Fibroblast of lung (primary cell): ENCODE measurements at regions not wholly inside any gene's neighbourhood (a gene's known extent, or its start where the extent isn't known, plus 50 kb on each side); places are given as distances from the start of the nearest gene placed in this dataset.

Experiments used
- DNase-seq, 2 donors: peaks; one replicate each; pipeline versions ENCODE4 v3.0.0 to v3.0.0-alpha.2; 2010; ENCODE audit warnings: low read depth in 2 of 2
- H2AFZ ChIP-seq: 2 replicates; pipeline ENCODE4 v1.5.1; 2012; ENCODE audit warnings: low read length, control low read depth, inconsistent platforms
- H3K27ac ChIP-seq: 2 replicates; pipeline ENCODE4 v1.5.1; 2011; ENCODE audit warnings: low read length, control low read depth; ENCODE audit not compliant: insufficient read depth
- H3K27me3 ChIP-seq: 2 replicates; pipeline ENCODE4 v1.5.1; 2011; ENCODE audit warnings: mild to moderate bottlenecking, low read length; ENCODE audit not compliant: control insufficient read depth, insufficient read depth
- H3K36me3 ChIP-seq: 2 replicates; pipeline ENCODE4 v1.5.1; 2011; ENCODE audit warnings: low read length; ENCODE audit not compliant: control insufficient read depth, insufficient read depth
- H3K4me1 ChIP-seq: 2 replicates; pipeline ENCODE4 v1.5.1; 2011; ENCODE audit warnings: low read length; ENCODE audit not compliant: control insufficient read depth, insufficient read depth; ENCODE audit errors: extremely low read depth
- H3K4me2 ChIP-seq: 2 replicates; pipeline ENCODE4 v1.5.1; 2011; ENCODE audit warnings: low read length, control low read depth; ENCODE audit not compliant: insufficient read depth; ENCODE audit errors: extremely low read depth
- H3K4me3 ChIP-seq, 4 experiments: fragments of 200-600 bp in 1 of 4; sonication (generic) in 1 of 4; replicated peaks in 1 of 4; 2 replicates each; pipeline ENCODE4 v1.5.1; 2011 to 2016; ENCODE audit warnings: low read length in 4 of 4, low read depth in 3 of 4, mild to moderate bottlenecking in 3 of 4, control low read depth in 2 of 4, inconsistent platforms in 1 of 4, mixed read lengths in 1 of 4; ENCODE audit not compliant: insufficient read depth in 1 of 4; ENCODE audit errors: control extremely low read depth in 1 of 4
- H3K79me2 ChIP-seq: 2 replicates; pipeline ENCODE4 v1.5.1; 2012; ENCODE audit warnings: mild to moderate bottlenecking, low read length, inconsistent platforms; ENCODE audit not compliant: control insufficient read depth, insufficient read depth
- H3K9ac ChIP-seq: 2 replicates; pipeline ENCODE4 v1.5.1; 2011; ENCODE audit warnings: mild to moderate bottlenecking, low read length, control low read depth; ENCODE audit not compliant: insufficient read depth
- H3K9me3 ChIP-seq: 2 replicates; pipeline ENCODE4 v1.5.1; 2012; ENCODE audit warnings: low read depth, low read length; ENCODE audit not compliant: control insufficient read depth, insufficient read depth
- H4K20me1 ChIP-seq: 2 replicates; pipeline ENCODE4 v1.5.1; 2011; ENCODE audit warnings: low read length; ENCODE audit not compliant: control insufficient read depth, insufficient read depth; ENCODE audit errors: extremely low read depth
- EZH2 ChIP-seq: IDR thresholded peaks from 2 replicates; pipeline ENCODE4 v1.5.1; 2012; ENCODE audit warnings: low read length, control low read depth, mild to moderate bottlenecking; ENCODE audit errors: missing control alignments
- TF ChIP-seq, protein P1 (sequence below), 2 donors: IDR thresholded peaks in 1 of 2; conservative IDR thresholded peaks in 1 of 2; 1 replicate in 1 of 2; 2 replicates in 1 of 2; pipeline ENCODE4 v1.5.1; 2011 to 2012; ENCODE audit warnings: low read length in 2 of 2, control low read depth in 1 of 2, inconsistent platforms in 1 of 2, low read depth in 1 of 2, mild to moderate bottlenecking in 1 of 2

DNA sequence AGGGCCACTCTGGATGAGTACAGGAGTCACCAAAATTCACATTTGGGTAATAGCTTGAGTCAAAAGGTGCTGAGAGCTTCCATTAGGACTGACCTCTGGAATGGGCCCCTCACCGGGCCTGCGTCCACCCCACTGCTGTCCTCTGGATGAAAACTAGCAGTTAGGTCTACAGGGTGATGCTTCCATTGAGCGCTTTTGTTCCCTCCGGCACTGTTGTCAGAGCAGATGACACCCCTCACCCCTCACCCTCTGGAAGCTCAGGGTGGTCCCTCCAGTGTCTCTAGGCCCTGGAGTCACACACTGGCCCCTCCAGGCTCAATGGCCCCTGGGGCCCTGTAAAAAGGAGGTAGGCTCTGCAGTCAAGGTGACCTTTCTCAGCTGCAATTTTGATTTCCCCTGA lies 187.8 kb upstream of the GPR12 start:
- H3K9ac ChIP-seq = no peak overlapping the region
- H3K27me3 ChIP-seq = peaks cover 5% of the 10 kb centered on the region
- no peaks in the 10 kb centered on the region for H3K79me2 ChIP-seq
- H4K20me1 ChIP-seq = no peaks in the 10 kb centered on the region
- TF ChIP-seq, protein P1, sequence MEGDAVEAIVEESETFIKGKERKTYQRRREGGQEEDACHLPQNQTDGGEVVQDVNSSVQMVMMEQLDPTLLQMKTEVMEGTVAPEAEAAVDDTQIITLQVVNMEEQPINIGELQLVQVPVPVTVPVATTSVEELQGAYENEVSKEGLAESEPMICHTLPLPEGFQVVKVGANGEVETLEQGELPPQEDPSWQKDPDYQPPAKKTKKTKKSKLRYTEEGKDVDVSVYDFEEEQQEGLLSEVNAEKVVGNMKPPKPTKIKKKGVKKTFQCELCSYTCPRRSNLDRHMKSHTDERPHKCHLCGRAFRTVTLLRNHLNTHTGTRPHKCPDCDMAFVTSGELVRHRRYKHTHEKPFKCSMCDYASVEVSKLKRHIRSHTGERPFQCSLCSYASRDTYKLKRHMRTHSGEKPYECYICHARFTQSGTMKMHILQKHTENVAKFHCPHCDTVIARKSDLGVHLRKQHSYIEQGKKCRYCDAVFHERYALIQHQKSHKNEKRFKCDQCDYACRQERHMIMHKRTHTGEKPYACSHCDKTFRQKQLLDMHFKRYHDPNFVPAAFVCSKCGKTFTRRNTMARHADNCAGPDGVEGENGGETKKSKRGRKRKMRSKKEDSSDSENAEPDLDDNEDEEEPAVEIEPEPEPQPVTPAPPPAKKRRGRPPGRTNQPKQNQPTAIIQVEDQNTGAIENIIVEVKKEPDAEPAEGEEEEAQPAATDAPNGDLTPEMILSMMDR (conservative IDR thresholded peaks at IDR 0.05 in 1 of 2, IDR thresholded peaks at IDR 0.05 in 1 of 2; ENCODE audit: low read depth in 1 of 2, low read length in 2 of 2) = no peak
- no peak for TF ChIP-seq EZH2
- no peak overlapping the region for H2AFZ ChIP-seq
- no peak for DNase-seq
- no peaks in the 10 kb centered on the region for H3K4me1 ChIP-seq
- no peak overlapping the region for H3K4me2 ChIP-seq
- H3K27ac ChIP-seq = no peak overlapping the region
- no peaks in the 10 kb centered on the region for H3K36me3 ChIP-seq
- no peaks in the 10 kb centered on the region for H3K9me3 ChIP-seq
- H3K4me3 ChIP-seq = no peak overlapping the region

DNA sequence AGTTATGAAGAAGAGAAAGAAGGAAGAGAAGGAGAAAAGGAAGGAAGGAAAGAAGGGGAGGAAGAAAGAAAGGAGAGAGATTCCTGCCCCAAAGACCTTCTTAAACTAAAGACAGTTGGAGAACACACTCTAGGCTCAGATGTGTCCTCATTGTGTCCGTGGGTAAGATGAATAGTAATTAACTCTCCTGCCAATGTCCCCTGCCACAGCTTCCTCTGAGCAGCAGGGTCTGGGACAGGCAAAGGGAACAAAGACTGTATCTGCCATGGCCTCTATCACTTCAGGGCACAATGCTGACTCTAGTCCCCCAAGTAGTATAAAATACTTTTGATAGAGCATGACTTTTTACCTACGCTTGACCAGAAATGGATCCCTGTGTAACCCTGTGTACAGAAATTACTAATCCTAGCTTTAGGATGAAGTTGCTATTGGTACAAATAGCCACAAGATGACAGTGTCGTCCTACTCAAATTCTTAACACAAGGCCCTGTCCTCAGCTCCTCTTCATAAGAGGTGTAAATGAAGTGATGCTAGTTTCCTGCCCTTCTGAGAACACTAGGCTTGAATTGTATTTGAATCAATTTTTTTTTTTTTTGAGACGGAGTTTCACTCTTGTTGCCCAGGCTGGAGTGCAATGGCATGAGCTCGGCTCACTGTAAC lies 186.2 kb upstream of the GPR12 start:
- TF ChIP-seq EZH2 = no peak
- TF ChIP-seq, protein P1 (conservative IDR thresholded peaks at IDR 0.05 in 1 of 2, IDR thresholded peaks at IDR 0.05 in 1 of 2; ENCODE audit: low read depth in 1 of 2, low read length in 2 of 2) = peak; percentile 70 to 88
- no peaks in the 10 kb centered on the region for H3K4me1 ChIP-seq
- H3K4me3 ChIP-seq = no peak overlapping the region
- DNase-seq = peak; percentile 48 to 78
- H3K27me3 ChIP-seq = peaks cover 9% of the 10 kb centered on the region
- no peak overlapping the region for H3K9ac ChIP-seq
- no peak overlapping the region for H3K27ac ChIP-seq
- no peaks in the 10 kb centered on the region for H4K20me1 ChIP-seq
- H3K9me3 ChIP-seq = no peaks in the 10 kb centered on the region
- no peak overlapping the region for H2AFZ ChIP-seq
- no peak overlapping the region for H3K4me2 ChIP-seq
- H3K36me3 ChIP-seq = no peaks in the 10 kb centered on the region
- no peaks in the 10 kb centered on the region for H3K79me2 ChIP-seq

DNA sequence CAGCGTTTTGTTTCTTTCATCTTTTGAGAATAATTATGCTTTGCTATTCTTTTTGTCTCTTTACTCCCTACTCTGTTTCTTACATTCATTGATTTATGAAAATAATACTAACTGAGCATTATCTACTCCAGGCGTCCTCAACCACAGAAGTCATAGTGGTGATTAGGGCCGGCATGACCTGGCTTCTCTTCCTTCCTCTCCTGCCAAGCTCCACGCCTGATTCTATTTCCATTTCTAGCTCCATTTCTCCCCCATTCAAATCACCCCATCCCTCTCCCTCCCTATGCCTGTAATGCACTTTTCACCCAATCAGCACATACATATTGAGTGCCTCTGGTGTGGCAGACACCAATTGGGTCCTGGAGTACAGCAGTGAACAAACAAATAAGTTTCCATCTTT lies 183.2 kb upstream of the GPR12 start:
- Histone ChIP-seq H3K4me1 (peaks cover 2% of the 10 kb centered on the region), H3K4me3 (no peak overlapping the region)

More for the DNA sequence above, 183.2 kb upstream of the GPR12 start:
- Histone ChIP-seq H3K79me2 (no peaks in the 10 kb centered on the region), H3K9me3 (no peaks in the 10 kb centered on the region), H3K27ac (no peak overlapping the region), H2AFZ (no peak overlapping the region), H3K9ac (no peak overlapping the region), H4K20me1 (no peaks in the 10 kb centered on the region), H3K4me2 (no peak overlapping the region), H3K36me3 (no peaks in the 10 kb centered on the region), H3K27me3 (peaks cover 12% of the 10 kb centered on the region)
- no peak for TF ChIP-seq EZH2
- TF ChIP-seq, protein P1 (conservative IDR thresholded peaks at IDR 0.05 in 1 of 2, IDR thresholded peaks at IDR 0.05 in 1 of 2; ENCODE audit: low read depth in 1 of 2, low read length in 2 of 2) = no peak
- no peak for DNase-seq
